SU-DHL-6 (cell line): ENCODE measurements at regions not wholly inside any gene's neighbourhood (a gene's known extent, or its start where the extent isn't known, plus 50 kb on each side); places are given as distances from the start of the nearest gene placed in this dataset.

Experiments
- CTCF ChIP-seq: fragments of 200-600 bp; sonication (generic); IDR thresholded peaks from one replicate; pipeline ENCODE4 v1.5.1; 2017; ENCODE audit warnings: antibody characterized with exemption, mild to moderate bottlenecking, low read length, moderate library complexity; ENCODE audit not compliant: insufficient read depth, poor library complexity, severe bottlenecking
- EZH2phosphoT487 ChIP-seq: fragments of 200-600 bp; sonication (generic), shearing (Covaris generic); conservative IDR thresholded peaks from 2 replicates; pipeline ENCODE4 v1.6.1; 2018; ENCODE audit warnings: mild to moderate bottlenecking, antibody characterized with exemption, low read length, moderate library complexity, mixed read lengths

GRCh38 chr3:139198929-139199328 lies 144.9 kb upstream of the MRPS22 start:
- TF ChIP-seq CTCF: no peak
- no peak for TF ChIP-seq EZH2phosphoT487
